SK-N-SH (cell line): ENCODE measurements at regions not wholly inside any gene's neighbourhood (a gene's known extent, or its start where the extent isn't known, plus 50 kb on each side); places are given as distances from the start of the nearest gene placed in this dataset.

Source experiments
- CTCF ChIA-PET: fragments of 300-600, 350-600 bp; formaldehyde crosslinking; extraction: SDS; loops from one replicate; lab custom pipeline; 2021; lab: Yijun Ruan, JAX
- POLR2A ChIA-PET: fragments of 350-600 bp; sonication (Branson Sonifier 250); formaldehyde crosslinking; extraction: SDS; loops from one replicate; lab custom pipeline; 2020; ENCODE audit warnings: antibody characterized with exemption, inconsistent platforms; lab: Yijun Ruan, JAX
- DNase-seq: peaks from one replicate; pipeline ENCODE4 v3.0.0; 2012
- H2AFZ ChIP-seq: fragments of 200-600 bp; sonication (generic); 2 replicates; pipeline ENCODE4 v1.8.1; 2016; ENCODE audit warnings: antibody characterized with exemption, mild to moderate bottlenecking, low read depth
- H3F3A ChIP-seq: fragments of 200-600 bp; sonication (generic); replicated peaks from 2 replicates; pipeline ENCODE3; 2016; ENCODE audit warnings: antibody characterized with exemption, mild to moderate bottlenecking; ENCODE audit not compliant: insufficient read depth
- H3K27ac ChIP-seq, 2 experiments: fragments of 200-500 bp in 1 of 2; fragments of 200-600 bp in 1 of 2; sonication (Bioruptor generic) in 1 of 2; sonication (generic), shearing (Covaris generic) in 1 of 2; 2 replicates each; pipeline versions ENCODE4 v1.5.1 to v1.6.1; 2014 to 2016; ENCODE audit warnings: low read depth in 2 of 2, inconsistent platforms in 1 of 2, low read length in 1 of 2, mild to moderate bottlenecking in 1 of 2, mixed read lengths in 1 of 2
- H3K27me3 ChIP-seq: fragments of 200-600 bp; sonication (generic), shearing (Covaris generic); 2 replicates; pipeline ENCODE4 v1.6.1; 2016; ENCODE audit warnings: mixed run types; ENCODE audit not compliant: insufficient read depth
- H3K36me3 ChIP-seq, 2 experiments: fragments of 200-500 bp in 1 of 2; fragments of 200-600 bp in 1 of 2; sonication (Bioruptor generic) in 1 of 2; sonication (generic) in 1 of 2; replicated peaks in 1 of 2; 2 replicates each; pipeline versions ENCODE3 to v1.5.1; 2014 to 2016; ENCODE audit warnings: low read length in 1 of 2, mild to moderate bottlenecking in 1 of 2; ENCODE audit not compliant: insufficient read depth in 2 of 2, control insufficient read depth in 1 of 2
- H3K4me1 ChIP-seq, 2 experiments: fragments of 200-500 bp in 1 of 2; fragments of 200-600 bp in 1 of 2; sonication (Bioruptor generic) in 1 of 2; sonication (generic), shearing (Covaris generic) in 1 of 2; 2 replicates each; pipeline versions ENCODE4 v1.5.1 to v1.6.1; 2014 to 2016; ENCODE audit warnings: low read depth in 1 of 2, low read length in 1 of 2, mixed run types in 1 of 2; ENCODE audit not compliant: insufficient read depth in 2 of 2, control insufficient read depth in 1 of 2
- H3K4me2 ChIP-seq: fragments of 200-600 bp; sonication (generic), shearing (Covaris generic); 2 replicates; pipeline ENCODE4 v1.6.1; 2017; ENCODE audit warnings: mixed run types
- H3K4me3 ChIP-seq, 2 experiments: fragments of 200-500 bp in 1 of 2; fragments of 200-600 bp in 1 of 2; sonication (Bioruptor generic) in 1 of 2; sonication (generic), shearing (Covaris generic) in 1 of 2; 2 replicates each; pipeline versions ENCODE4 v1.5.1 to v1.8.1; 2014 to 2016; ENCODE audit warnings: low read depth in 2 of 2, inconsistent platforms in 1 of 2, low read length in 1 of 2, mild to moderate bottlenecking in 1 of 2, mixed read lengths in 1 of 2, moderate library complexity in 1 of 2
- H3K79me2 ChIP-seq: fragments of 200-600 bp; sonication (generic); 2 replicates; pipeline ENCODE4 v1.8.1; 2017; ENCODE audit warnings: mild to moderate bottlenecking; ENCODE audit not compliant: insufficient read depth
- H3K9ac ChIP-seq: fragments of 200-600 bp; sonication (generic); 2 replicates; pipeline ENCODE4 v1.6.1; 2017; ENCODE audit warnings: mixed run types
- H3K9me2 ChIP-seq: fragments of 200-600 bp; sonication (generic); 2 replicates; pipeline ENCODE4 v1.6.1; 2017; ENCODE audit warnings: mixed run types
- H3K9me3 ChIP-seq: fragments of 200-600 bp; sonication (generic); 2 replicates; pipeline ENCODE4 v1.6.1; 2017; ENCODE audit warnings: mixed run types, mild to moderate bottlenecking, moderate library complexity
- H4K20me1 ChIP-seq: fragments of 200-600 bp; sonication (generic); 2 replicates; pipeline ENCODE4 v1.6.1; 2017; ENCODE audit warnings: mild to moderate bottlenecking, mixed run types; ENCODE audit not compliant: insufficient read depth
- CTCF ChIP-seq: fragments of 200-600 bp; sonication (generic); IDR thresholded peaks from 2 replicates; pipeline ENCODE4 v1.6.1; 2017; ENCODE audit warnings: antibody characterized with exemption, mild to moderate bottlenecking, moderate library complexity
- FOSL2 ChIP-seq: IDR thresholded peaks from 2 replicates; pipeline ENCODE4 v1.4.0; 2012; ENCODE audit warnings: low read depth, mild to moderate bottlenecking, moderate library complexity, borderline replicate concordance
- FOXM1 ChIP-seq: IDR thresholded peaks from 2 replicates; pipeline ENCODE4 v1.4.0; 2012; ENCODE audit warnings: low read depth, mild to moderate bottlenecking
- IRF3 ChIP-seq: fragments of 150-350 bp; IDR thresholded peaks from 2 replicates; pipeline ENCODE4 v1.6.1; 2016; ENCODE audit warnings: mild to moderate bottlenecking, low read depth, low read length
- JUND ChIP-seq: IDR thresholded peaks from 2 replicates; pipeline ENCODE4 v1.4.0; 2012
- MAX ChIP-seq: IDR thresholded peaks from 2 replicates; pipeline ENCODE4 v1.4.0; 2012; ENCODE audit warnings: low read depth
- MEF2A ChIP-seq: IDR thresholded peaks from 2 replicates; pipeline ENCODE4 v1.4.0; 2012; ENCODE audit warnings: low read depth, borderline replicate concordance
- NFIC ChIP-seq: IDR thresholded peaks from 2 replicates; pipeline ENCODE4 v1.4.0; 2012; ENCODE audit warnings: borderline replicate concordance
- NRF1 ChIP-seq: IDR thresholded peaks from 2 replicates; pipeline ENCODE4 v1.6.1; 2012; ENCODE audit warnings: low read depth, mild to moderate bottlenecking, low read length
- PBX3 ChIP-seq: IDR thresholded peaks from 2 replicates; pipeline ENCODE4; 2012
- POLR2AphosphoS5 ChIP-seq: IDR thresholded peaks from 2 replicates; pipeline ENCODE4 v1.6.1; 2012; ENCODE audit warnings: low read depth, low read length
- RCOR1 ChIP-seq: fragments of 150-350 bp; IDR thresholded peaks from 2 replicates; pipeline ENCODE4 v1.6.1; 2017; ENCODE audit warnings: antibody characterized with exemption, low read length
- RXRA ChIP-seq: IDR thresholded peaks from 2 replicates; pipeline ENCODE4 v1.4.0; 2012; ENCODE audit warnings: low read depth, mild to moderate bottlenecking, borderline replicate concordance
- TAF1 ChIP-seq: IDR thresholded peaks from 2 replicates; pipeline ENCODE4 v1.6.1; 2012; ENCODE audit warnings: low read depth, mild to moderate bottlenecking, low read length, moderate library complexity, borderline replicate concordance
- TCF12 ChIP-seq: IDR thresholded peaks from 2 replicates; pipeline ENCODE4 v1.4.0; 2012
- WGBS: methylation state at CpG from one replicate; pipeline ENCODE4 v1.1.6; 2017; ENCODE audit warnings: low lambda C conversion rate; 5-methylcytosine and 5-hydroxymethylcytosine counted together

GRCh38 chr18:40974448-40974847, 980.6 kb upstream of the PIK3C3 start (continued):
- TF ChIP-seq POLR2AphosphoS5 (no peak), MEF2A (no peak), RXRA (no peak)
- TF ChIP-seq, all 33 proteins: peak for 0

GRCh38 chr18:40962784-40963183, 992.2 kb upstream of the PIK3C3 start:
- H3K27me3 ChIP-seq, result no peaks in the 10 kb centered on the region
- H3K79me2 ChIP-seq, result no peaks in the 10 kb centered on the region
- DNase-seq, result no peak
- ChIA-PET POLR2A (no interaction called here), CTCF (no interaction called here)
- 0 out of 2 replicates have a peak, but pooled peaks cover 7% of the 10 kb centered on the region for H3K9me2 ChIP-seq
- H3K4me2 ChIP-seq, result no peak overlapping the region
- H3K4me3 ChIP-seq, result no peak overlapping the region
- 50% methylated on average over 1 of the region's 1 CpG for WGBS
- H3K9ac ChIP-seq, result no peak overlapping the region
- H3K4me1 ChIP-seq, result no peaks in the 10 kb centered on the region
- H3K36me3 ChIP-seq, result no peaks in the 10 kb centered on the region
- no peak for TF ChIP-seq NFIC
- no peak for TF ChIP-seq TCF12
- no peak for TF ChIP-seq NRF1
- TF ChIP-seq RCOR1, result no peak
- no peak for TF ChIP-seq FOSL2
- no peak for TF ChIP-seq FOXM1
- no peak for TF ChIP-seq TAF1
- TF ChIP-seq IRF3, result no peak
- no peak for TF ChIP-seq CTCF
- TF ChIP-seq PBX3, result no peak
- TF ChIP-seq JUND, result no peak
- TF ChIP-seq MAX, result no peak
- H2AFZ ChIP-seq, result no peak overlapping the region
- H3K27ac ChIP-seq, result no peak overlapping the region
- H3F3A ChIP-seq, result no peaks in the 10 kb centered on the region
- H3K9me3 ChIP-seq, result no peaks in the 10 kb centered on the region
- no peaks in the 10 kb centered on the region for H4K20me1 ChIP-seq
